ENCODE measurements at regions not wholly inside any gene's neighbourhood (a gene's known extent, or its start where the extent isn't known, plus 50 kb on each side); places are given as distances from the start of the nearest gene placed in this dataset.

- TF ChIP-seq REST (IDR thresholded peaks at IDR 0.05; ENCODE audit: low read depth, low read length) (no peak), FOXM1 (IDR thresholded peaks at IDR 0.05; ENCODE audit: low read depth) (no peak), MAX (IDR thresholded peaks at IDR 0.05; ENCODE audit: low read depth) (no peak), SIN3A (IDR thresholded peaks at IDR 0.05; ENCODE audit: borderline replicate concordance, low read depth, low read length) (no peak)
Observed at GRCh38 chr19:29395734-29396414, 129.9 kb upstream of the VSTM2B start (continued).

GRCh38 chr19:29396925-29397324, 128.9 kb upstream of the VSTM2B start:
- WGBS (ENCODE audit: low lambda C conversion rate): 0% methylated on average over 2 of the region's 2 CpGs
- no peak overlapping the region for H3K4me2 ChIP-seq
- ChIA-PET CTCF (no interaction called here), POLR2A (no interaction called here)
- no peak overlapping the region for H2AFZ ChIP-seq (ENCODE audit: low read depth)
- H3K9ac ChIP-seq: no peak overlapping the region
- H3K4me1 ChIP-seq (ENCODE audit: control insufficient read depth in 1 of 2, insufficient read depth in 2 of 2, low read depth in 1 of 2, low read length in 1 of 2): no peaks in the 10 kb centered on the region; a peak in 1 of 4 replicates
- no peaks in the 10 kb centered on the region for H3K36me3 ChIP-seq (replicated peaks in 1 of 2; ENCODE audit: control insufficient read depth in 1 of 2, insufficient read depth in 2 of 2, low read length in 1 of 2)
- H4K20me1 ChIP-seq (ENCODE audit: insufficient read depth): no peaks in the 10 kb centered on the region
- H3K9me2 ChIP-seq: no peaks in the 10 kb centered on the region
- H3K79me2 ChIP-seq (ENCODE audit: insufficient read depth): no peaks in the 10 kb centered on the region
- H3K4me3 ChIP-seq (ENCODE audit: low read depth in 2 of 2, low read length in 1 of 2): no peak overlapping the region
- H3F3A ChIP-seq (replicated peaks; ENCODE audit: insufficient read depth): no peaks in the 10 kb centered on the region
- no peak overlapping the region for H3K27ac ChIP-seq (ENCODE audit: low read depth in 2 of 2, low read length in 1 of 2)
- H3K27me3 ChIP-seq (ENCODE audit: insufficient read depth): peaks cover 16% of the 10 kb centered on the region
- DNase-seq: no peak
- H3K9me3 ChIP-seq: no peaks in the 10 kb centered on the region
- TF ChIP-seq GATA2 (CRISPR knock-in tag; IDR thresholded peaks at IDR 0.05) (no peak), FOSL2 (IDR thresholded peaks at IDR 0.05; ENCODE audit: borderline replicate concordance, low read depth) (no peak), SIN3A (IDR thresholded peaks at IDR 0.05; ENCODE audit: borderline replicate concordance, low read depth, low read length) (no peak), REST (IDR thresholded peaks at IDR 0.05; ENCODE audit: low read depth, low read length) (no peak), POLR2AphosphoS5 (IDR thresholded peaks at IDR 0.05; ENCODE audit: low read depth, low read length) (no peak), IRF3 (IDR thresholded peaks at IDR 0.05; ENCODE audit: low read depth, low read length) (no peak), CHD2 (IDR thresholded peaks at IDR 0.05; ENCODE audit: low read length, partially characterized antibody) (no peak), EP300 (IDR thresholded peaks at IDR 0.05; ENCODE audit: borderline replicate concordance in 1 of 2, low read depth in 1 of 2, low read length in 1 of 2) (no peak), CTCF (IDR thresholded peaks at IDR 0.05) (no peak), RAD21 (IDR thresholded peaks at IDR 0.05; ENCODE audit: low read length) (no peak), RFX5 (IDR thresholded peaks at IDR 0.05; ENCODE audit: low read length) (no peak), FOXJ3 (CRISPR knock-in tag; IDR thresholded peaks at IDR 0.05) (no peak), TEAD4 (IDR thresholded peaks at IDR 0.05; ENCODE audit: borderline replicate concordance, insufficient read depth) (no peak), GABPA (IDR thresholded peaks at IDR 0.05; ENCODE audit: low read depth) (no peak), JUND (IDR thresholded peaks at IDR 0.05) (no peak), NFIC (IDR thresholded peaks at IDR 0.05; ENCODE audit: borderline replicate concordance) (no peak), TAF1 (IDR thresholded peaks at IDR 0.05; ENCODE audit: borderline replicate concordance, low read depth, low read length) (no peak)

Measured in SK-N-SH (cell line).